K562 (cell line): ENCODE measurements at regions not wholly inside any gene's neighbourhood (a gene's known extent, or its start where the extent isn't known, plus 50 kb on each side); places are given as distances from the start of the nearest gene placed in this dataset.

ENCODE experiments used
- ATAC-seq: fragments of 200-7000 bp; cut with Tn5 transposase; 3 replicates; pipeline ENCODE4 v1.9.1; 2020; ENCODE audit warnings: moderate library complexity
- BruUV-seq: library from RNA; stranded (reverse); fragments of 400-500 nt; replicated peaks from 2 replicates; lab custom pipeline; 2021; lab: Mats Ljungman, UMichigan
- CTCF ChIA-PET: fragments of 300-600 bp; formaldehyde crosslinking; extraction: SDS; loops from one replicate; lab custom pipeline; 2021; ENCODE audit warnings: low intra/inter-chr PET ratio; lab: Yijun Ruan, JAX
- POLR2A ChIA-PET: fragments of 300-600, 350-650 bp; sonication (Branson Sonifier 250); formaldehyde crosslinking; extraction: SDS; loops from one replicate; lab custom pipeline; 2021; ENCODE audit warnings: antibody characterized with exemption, inconsistent platforms; lab: Yijun Ruan, JAX
- DNase-seq, 4 experiments: peaks; one replicate each; pipeline versions ENCODE4 v3.0.0 to v3.0.0-alpha.2; 2011 to 2018; ENCODE audit warnings: low spot score in 3 of 4, mixed read lengths in 3 of 4; ENCODE audit errors: extremely low read depth in 1 of 4
- FAIRE-seq: peaks from 2 replicates; lab custom pipeline; 2011; peaks lifted over from hg19 to GRCh38; lab: Jason Lieb, UNC
- H2AFZ ChIP-seq: 2 replicates; pipeline ENCODE4 v1.6.0; 2011; ENCODE audit warnings: low read depth, low read length, control low read depth, inconsistent platforms
- H3K27ac ChIP-seq: fragments of 200-600 bp; 3 replicates; pipeline ENCODE4 v1.8.0; 2011; ENCODE audit warnings: low read depth, mild to moderate bottlenecking, control low read depth, inconsistent platforms, low read length, moderate library complexity, mixed read lengths; ENCODE audit errors: extremely low read depth
- H3K27me3 ChIP-seq, 2 experiments: fragments of 300-600 bp in 1 of 2; 2 replicates in 1 of 2; 3 replicates in 1 of 2; pipeline versions ENCODE4 v1.6.0 to v1.8.0; 2011; ENCODE audit warnings: inconsistent platforms in 2 of 2, low read length in 2 of 2, mild to moderate bottlenecking in 1 of 2, mixed read lengths in 1 of 2, moderate library complexity in 1 of 2; ENCODE audit not compliant: control insufficient read depth in 2 of 2, insufficient read depth in 2 of 2
- H3K36me3 ChIP-seq: fragments of 300-600 bp; 3 replicates; pipeline ENCODE4 v1.8.0; 2011; ENCODE audit warnings: mild to moderate bottlenecking, low read length, inconsistent platforms; ENCODE audit not compliant: control insufficient read depth, insufficient read depth
- H3K4me1 ChIP-seq, 2 experiments: fragments of 200-600 bp in 1 of 2; replicated peaks in 1 of 2; 2 replicates in 1 of 2; 3 replicates in 1 of 2; pipeline versions ENCODE4 v1.5.1 to v1.8.0; 2011; ENCODE audit warnings: inconsistent platforms in 2 of 2, low read length in 2 of 2, mild to moderate bottlenecking in 1 of 2, mixed read lengths in 1 of 2, moderate library complexity in 1 of 2; ENCODE audit not compliant: control insufficient read depth in 2 of 2, insufficient read depth in 2 of 2
- H3K4me2 ChIP-seq: 2 replicates; pipeline ENCODE4 v1.6.1; 2011; ENCODE audit warnings: low read length, control low read depth, inconsistent platforms, mixed read lengths; ENCODE audit not compliant: insufficient read depth
- H3K4me3 ChIP-seq: fragments of 200-600 bp; sonication (generic), shearing (Covaris generic); 2 replicates; pipeline ENCODE4 v1.5.1; 2016; ENCODE audit warnings: control low read depth, inconsistent platforms
- H3K79me2 ChIP-seq: fragments of 200-600 bp; 3 replicates; pipeline ENCODE4 v1.8.0; 2011; ENCODE audit warnings: low read length, inconsistent platforms; ENCODE audit not compliant: control insufficient read depth, insufficient read depth
- H3K9ac ChIP-seq, 2 experiments: 2 replicates each; pipeline versions ENCODE4 v1.6.0 to v1.6.1; 2011; ENCODE audit warnings: low read depth in 2 of 2, low read length in 2 of 2, control low read depth in 1 of 2, inconsistent platforms in 1 of 2, mild to moderate bottlenecking in 1 of 2, mixed read lengths in 1 of 2; ENCODE audit not compliant: insufficient read depth in 1 of 2
- H3K9me1 ChIP-seq: one replicate; pipeline ENCODE4 v1.6.0; 2011; ENCODE audit warnings: inconsistent platforms, mild to moderate bottlenecking, low read length, moderate library complexity; ENCODE audit not compliant: control insufficient read depth, insufficient read depth
- H3K9me3 ChIP-seq: replicated peaks from 2 replicates; pipeline ENCODE4 v1.5.1; 2011; ENCODE audit warnings: low read depth, low read length, inconsistent platforms; ENCODE audit not compliant: control insufficient read depth, insufficient read depth
- H4K20me1 ChIP-seq: replicated peaks from 2 replicates; pipeline ENCODE4 v1.6.1; 2011; ENCODE audit warnings: low read length, inconsistent platforms, mixed read lengths; ENCODE audit not compliant: control insufficient read depth, insufficient read depth
- ARID3A ChIP-seq: IDR thresholded peaks from 2 replicates; pipeline ENCODE4 v1.6.1; 2012; ENCODE audit warnings: low read depth, low read length, improper control_type of control experiment, borderline replicate concordance
- BMI1 ChIP-seq: fragments of 150-350 bp; IDR thresholded peaks from 2 replicates; pipeline ENCODE4 v1.6.1; 2014; ENCODE audit warnings: low read length
- L3MBTL2 ChIP-seq: fragments of 450-650 bp; IDR thresholded peaks from 2 replicates; pipeline ENCODE4 v1.6.1; 2016; ENCODE audit warnings: mild to moderate bottlenecking, moderate library complexity
- MAFF ChIP-seq: IDR thresholded peaks from 2 replicates; pipeline ENCODE4 v1.6.1; 2012; ENCODE audit warnings: low read length, improper control_type of control experiment
- MECOM ChIP-seq: fragments of 250-450 bp; sonication (Bioruptor Pico); IDR thresholded peaks from 2 replicates; pipeline ENCODE4 v1.8.0; 2022; ENCODE audit warnings: inconsistent platforms
- MTA2 ChIP-seq: fragments of 450-650 bp; IDR thresholded peaks from 2 replicates; pipeline ENCODE4 v1.6.1; 2016; ENCODE audit warnings: low read depth
- MYBL2 ChIP-seq, 2 experiments: fragments of 450-650 bp in 1 of 2; sonication (generic) in 1 of 2; formaldehyde crosslinking in 1 of 2; IDR thresholded peaks; 2 replicates each; pipeline versions ENCODE4 v1.6.1 to v1.8.1; 2017 to 2022; ENCODE audit warnings: borderline replicate concordance in 1 of 2, inconsistent platforms in 1 of 2, low read depth in 1 of 2, mild to moderate bottlenecking in 1 of 2, missing genetic modification reagents in 1 of 2, moderate library complexity in 1 of 2
- NFATC3 ChIP-seq: fragments of 450-650 bp; IDR thresholded peaks from 2 replicates; pipeline ENCODE4 v1.6.1; 2017; ENCODE audit warnings: mild to moderate bottlenecking
- POU5F1 ChIP-seq: fragments of 150-350 bp; IDR thresholded peaks from 2 replicates; pipeline ENCODE4 v1.6.1; 2014; ENCODE audit warnings: borderline replicate concordance, low read length, low read depth, mild to moderate bottlenecking; ENCODE audit not compliant: partially characterized antibody
- ZFPM2 ChIP-seq: fragments of 250-450 bp; sonication (Bioruptor Pico); IDR thresholded peaks from 2 replicates; pipeline ENCODE4 v1.5.1; 2022; ENCODE audit warnings: mild to moderate bottlenecking
- ZNF133 ChIP-seq: fragments of 250-450 bp; sonication (Bioruptor Pico); IDR thresholded peaks from 2 replicates; pipeline ENCODE4 v1.4.0; 2020; ENCODE audit warnings: mild to moderate bottlenecking
- ZNF239 ChIP-seq: fragments of 250-450 bp; sonication (Bioruptor Pico); IDR thresholded peaks from 2 replicates; pipeline ENCODE4 v1.4.0; 2020; ENCODE audit warnings: mild to moderate bottlenecking
- WGBS: fragments of 100-300 bp; shearing (Covaris generic); methylation state at CpG from one replicate; pipeline ENCODE4 v1.1.6; 2016; ENCODE audit warnings: low coverage, mixed read lengths; ENCODE audit not compliant: insufficient coverage; ENCODE audit errors: missing lambda C conversion rate; 5-methylcytosine and 5-hydroxymethylcytosine counted together
- in situ Hi-C: fragments of 300-500 bp; cut with MboI; formaldehyde crosslinking; loops from 4 replicates; pipeline ENCODE4 v1.15.0; 2018; ENCODE audit warnings: inconsistent platforms, mixed read lengths
- intact Hi-C: fragments of 100-400 bp; cut with micrococcal nuclease; formaldehyde crosslinking; loops from 2 replicates; pipeline ENCODE4 v1.14.2; 2022

GRCh38 chr10:89153116-89153515, 54.0 kb downstream of the CH25H start:
- TF ChIP-seq MTA2 (no peak), ZNF239 (CRISPR knock-in tag) (no peak), ARID3A (no peak), MAFF (no peak), MECOM (CRISPR knock-in tag) (no peak), MYBL2 (IDR thresholded peaks at IDR 0.05; ENCODE audit: low read depth) (no peak), MYBL2 (CRISPR knock-in tag; IDR thresholded peaks at IDR 0.05; ENCODE audit: borderline replicate concordance) (no peak), ZNF133 (no peak), POU5F1 (no peak), ZFPM2 (CRISPR knock-in tag) (no peak), NFATC3 (no peak), BMI1 (no peak), L3MBTL2 (no peak)
- H3K27ac ChIP-seq, result no peak overlapping the region
- BruUV-seq, result no TSS peak
- DNase-seq, result no peak
- H3K9me3 ChIP-seq, result no peaks in the 10 kb centered on the region
- 5% methylated on average over 3 of the region's 3 CpGs for WGBS
- H3K27me3 ChIP-seq, result no peaks in the 10 kb centered on the region
- H3K9me1 ChIP-seq, result no peaks in the 10 kb centered on the region
- H3K4me2 ChIP-seq, result no peak overlapping the region
- H3K4me1 ChIP-seq, result no peaks in the 10 kb centered on the region
- no peaks in the 10 kb centered on the region for H3K79me2 ChIP-seq
- ChIA-PET CTCF (no interaction called here), POLR2A (no interaction called here)
- in situ Hi-C loops (no loop called here), intact Hi-C loops (no loop called here)
- no peak overlapping the region for H2AFZ ChIP-seq
- no peak overlapping the region for H3K4me3 ChIP-seq
- no peaks in the 10 kb centered on the region for H3K36me3 ChIP-seq
- FAIRE-seq, result no peak
- ATAC-seq, result no peak
- H4K20me1 ChIP-seq, result no peaks in the 10 kb centered on the region
- H3K9ac ChIP-seq, result no peak overlapping the region
